SK-N-SH treated with all-trans-retinoic acid at 6 μM for 48 hours (cell line): ENCODE measurements at regions not wholly inside any gene's neighbourhood (a gene's known extent, or its start where the extent isn't known, plus 50 kb on each side); places are given as distances from the start of the nearest gene placed in this dataset.

ENCODE experiments used
- ATAC-seq: fragments of 200-7000 bp; cut with Tn5 transposase; 3 replicates; pipeline ENCODE4 v1.9.1; 2020; ENCODE audit warnings: mild to moderate bottlenecking, moderate library complexity
- ARNTL ChIP-seq: fragments of 450-650 bp; formaldehyde crosslinking; IDR thresholded peaks from 2 replicates; pipeline ENCODE4 v1.5.0; 2020; ENCODE audit warnings: low read depth, mild to moderate bottlenecking, moderate library complexity, borderline replicate concordance
- BACH2 ChIP-seq: fragments of 250-450 bp; sonication (Bioruptor Pico); IDR thresholded peaks from 2 replicates; pipeline ENCODE4 v1.9.0; 2021; ENCODE audit warnings: mild to moderate bottlenecking, borderline replicate concordance
- ESRRG ChIP-seq: fragments of 250-450 bp; sonication (Bioruptor Pico); IDR thresholded peaks from 2 replicates; pipeline ENCODE4 v1.6.1; 2021; ENCODE audit warnings: mild to moderate bottlenecking
- GLIS3 ChIP-seq: fragments of 250-450 bp; sonication (Bioruptor Pico); IDR thresholded peaks from 2 replicates; pipeline ENCODE4 v1.5.0; 2020; ENCODE audit warnings: mild to moderate bottlenecking, moderate library complexity
- ISL1 ChIP-seq: fragments of 250-450 bp; sonication (Bioruptor Pico); IDR thresholded peaks from 2 replicates; pipeline ENCODE4 v2.1.2; 2022; ENCODE audit warnings: mild to moderate bottlenecking, moderate library complexity
- OSR1 ChIP-seq: fragments of 250-450 bp; sonication (Bioruptor Pico); IDR thresholded peaks from 2 replicates; pipeline ENCODE4 v1.8.0; 2022; ENCODE audit warnings: moderate library complexity, mild to moderate bottlenecking, inconsistent platforms
- POU6F1 ChIP-seq: fragments of 250-450 bp; sonication (Bioruptor Pico); IDR thresholded peaks from 2 replicates; pipeline ENCODE4 v1.8.0; 2021; ENCODE audit warnings: low read depth, mild to moderate bottlenecking, moderate library complexity, borderline replicate concordance
- PPARA ChIP-seq: fragments of 250-450 bp; sonication (Bioruptor Pico); IDR thresholded peaks from 2 replicates; pipeline ENCODE4 v1.5.0; 2020; ENCODE audit warnings: mild to moderate bottlenecking, borderline replicate concordance
- RARB ChIP-seq: fragments of 250-450 bp; sonication (Bioruptor Pico); IDR thresholded peaks from 2 replicates; pipeline ENCODE4 v1.8.0; 2021; ENCODE audit warnings: mild to moderate bottlenecking, moderate library complexity
- SNAI2 ChIP-seq: fragments of 250-450 bp; sonication (Bioruptor Pico); IDR thresholded peaks from 2 replicates; pipeline ENCODE4 v1.5.0; 2020; ENCODE audit warnings: mild to moderate bottlenecking, moderate library complexity
- TCF4 ChIP-seq: fragments of 250-450 bp; sonication (Bioruptor Pico); IDR thresholded peaks from 2 replicates; pipeline ENCODE4 v1.8.0; 2021; ENCODE audit warnings: mild to moderate bottlenecking, moderate library complexity, borderline replicate concordance
- TOX ChIP-seq: fragments of 250-450 bp; sonication (Bioruptor Pico); IDR thresholded peaks from 2 replicates; pipeline ENCODE4 v1.8.0; 2021; ENCODE audit warnings: mild to moderate bottlenecking, moderate library complexity, borderline replicate concordance
- ZC3H10 ChIP-seq: fragments of 250-450 bp; sonication (Bioruptor Pico); IDR thresholded peaks from 2 replicates; pipeline ENCODE4 v1.5.1; 2021; ENCODE audit warnings: mild to moderate bottlenecking, moderate library complexity
- ZFP3 ChIP-seq: fragments of 250-450 bp; sonication (Bioruptor Pico); IDR thresholded peaks from 2 replicates; pipeline ENCODE4 v1.5.0; 2020; ENCODE audit warnings: mild to moderate bottlenecking, moderate library complexity
- ZFP30 ChIP-seq: fragments of 450-650 bp; formaldehyde crosslinking; IDR thresholded peaks from 2 replicates; pipeline ENCODE4 v1.5.0; 2022; ENCODE audit warnings: mild to moderate bottlenecking, moderate library complexity
- ZNF565 ChIP-seq: fragments of 450-650 bp; formaldehyde crosslinking; conservative IDR thresholded peaks from 2 replicates; pipeline ENCODE4 v1.5.0; 2020; ENCODE audit warnings: low read depth, mild to moderate bottlenecking, moderate library complexity
- ZNF70 ChIP-seq: fragments of 450-650 bp; formaldehyde crosslinking; IDR thresholded peaks from 2 replicates; pipeline ENCODE4 v1.5.0; 2020; ENCODE audit warnings: mild to moderate bottlenecking, moderate library complexity
- ZNF8 ChIP-seq: fragments of 450-650 bp; formaldehyde crosslinking; IDR thresholded peaks from 2 replicates; pipeline ENCODE4 v1.5.0; 2020; ENCODE audit warnings: mild to moderate bottlenecking, moderate library complexity
- TF ChIP-seq, protein P1 (sequence below): fragments of 250-450 bp; sonication (Bioruptor Pico); IDR thresholded peaks from 2 replicates; pipeline ENCODE4 v1.5.1; 2021; ENCODE audit warnings: mild to moderate bottlenecking, moderate library complexity
- TF ChIP-seq, protein P2 (sequence below): fragments of 250-450 bp; sonication (Bioruptor Pico); IDR thresholded peaks from 2 replicates; pipeline ENCODE4 v1.5.1; 2020; ENCODE audit warnings: low read depth, mild to moderate bottlenecking, moderate library complexity
- TF ChIP-seq, protein P3 (sequence below): fragments of 250-450 bp; sonication (Bioruptor Pico); IDR thresholded peaks from 2 replicates; pipeline ENCODE4 v1.8.0; 2020; ENCODE audit warnings: mild to moderate bottlenecking, moderate library complexity, borderline replicate concordance

- no peak; the same call in 2 of the 3 replicates for ATAC-seq
- TF ChIP-seq RARB (CRISPR knock-in tag) = no peak
- no peak for TF ChIP-seq TOX (CRISPR knock-in tag)
- no peak for TF ChIP-seq GLIS3 (CRISPR knock-in tag)
- no peak for TF ChIP-seq OSR1
- no peak for TF ChIP-seq ISL1
These were observed 255.6 kb downstream of the OTUD1 start for GRCh38 chr10:23694446-23694920.

- TF ChIP-seq SNAI2 (CRISPR knock-in tag) = no peak
- TF ChIP-seq GLIS3 (CRISPR knock-in tag) = no peak
- TF ChIP-seq, protein P1, sequence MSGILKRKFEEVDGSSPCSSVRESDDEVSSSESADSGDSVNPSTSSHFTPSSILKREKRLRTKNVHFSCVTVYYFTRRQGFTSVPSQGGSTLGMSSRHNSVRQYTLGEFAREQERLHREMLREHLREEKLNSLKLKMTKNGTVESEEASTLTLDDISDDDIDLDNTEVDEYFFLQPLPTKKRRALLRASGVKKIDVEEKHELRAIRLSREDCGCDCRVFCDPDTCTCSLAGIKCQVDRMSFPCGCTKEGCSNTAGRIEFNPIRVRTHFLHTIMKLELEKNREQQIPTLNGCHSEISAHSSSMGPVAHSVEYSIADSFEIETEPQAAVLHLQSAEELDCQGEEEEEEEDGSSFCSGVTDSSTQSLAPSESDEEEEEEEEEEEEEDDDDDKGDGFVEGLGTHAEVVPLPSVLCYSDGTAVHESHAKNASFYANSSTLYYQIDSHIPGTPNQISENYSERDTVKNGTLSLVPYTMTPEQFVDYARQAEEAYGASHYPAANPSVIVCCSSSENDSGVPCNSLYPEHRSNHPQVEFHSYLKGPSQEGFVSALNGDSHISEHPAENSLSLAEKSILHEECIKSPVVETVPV = no peak
- TF ChIP-seq RARB (CRISPR knock-in tag) = no peak
- TF ChIP-seq ZNF8 (CRISPR knock-in tag) = no peak
- no peak for TF ChIP-seq ZC3H10 (CRISPR knock-in tag)
- TF ChIP-seq ZNF70 = no peak
- no peak for TF ChIP-seq ZFP3 (CRISPR knock-in tag)
- no peak for TF ChIP-seq POU6F1
- TF ChIP-seq ESRRG (CRISPR knock-in tag) = no peak
- no peak for TF ChIP-seq ARNTL
- no peak for TF ChIP-seq ZFP30 (CRISPR knock-in tag)
- no peak; the same call in 2 of the 3 replicates for ATAC-seq
These were observed 256.3 kb downstream of the OTUD1 start for GRCh38 chr10:23694921-23695824.

GRCh38 chr10:23695825-23696420 lies 257.0 kb downstream of the OTUD1 start:
- no peak for ATAC-seq
- TF ChIP-seq OSR1 = no peak
- no peak for TF ChIP-seq PPARA (CRISPR knock-in tag)
- no peak for TF ChIP-seq TCF4 (CRISPR knock-in tag)
- TF ChIP-seq, protein P2, sequence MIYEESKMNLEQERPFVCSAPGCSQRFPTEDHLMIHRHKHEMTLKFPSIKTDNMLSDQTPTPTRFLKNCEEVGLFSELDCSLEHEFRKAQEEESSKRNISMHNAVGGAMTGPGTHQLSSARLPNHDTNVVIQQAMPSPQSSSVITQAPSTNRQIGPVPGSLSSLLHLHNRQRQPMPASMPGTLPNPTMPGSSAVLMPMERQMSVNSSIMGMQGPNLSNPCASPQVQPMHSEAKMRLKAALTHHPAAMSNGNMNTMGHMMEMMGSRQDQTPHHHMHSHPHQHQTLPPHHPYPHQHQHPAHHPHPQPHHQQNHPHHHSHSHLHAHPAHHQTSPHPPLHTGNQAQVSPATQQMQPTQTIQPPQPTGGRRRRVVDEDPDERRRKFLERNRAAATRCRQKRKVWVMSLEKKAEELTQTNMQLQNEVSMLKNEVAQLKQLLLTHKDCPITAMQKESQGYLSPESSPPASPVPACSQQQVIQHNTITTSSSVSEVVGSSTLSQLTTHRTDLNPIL (CRISPR knock-in tag) = no peak
- no peak for TF ChIP-seq ZC3H10 (CRISPR knock-in tag)
- TF ChIP-seq ARNTL = no peak
- no peak for TF ChIP-seq RARB (CRISPR knock-in tag)
- no peak for TF ChIP-seq ZNF70
- TF ChIP-seq, protein P3, sequence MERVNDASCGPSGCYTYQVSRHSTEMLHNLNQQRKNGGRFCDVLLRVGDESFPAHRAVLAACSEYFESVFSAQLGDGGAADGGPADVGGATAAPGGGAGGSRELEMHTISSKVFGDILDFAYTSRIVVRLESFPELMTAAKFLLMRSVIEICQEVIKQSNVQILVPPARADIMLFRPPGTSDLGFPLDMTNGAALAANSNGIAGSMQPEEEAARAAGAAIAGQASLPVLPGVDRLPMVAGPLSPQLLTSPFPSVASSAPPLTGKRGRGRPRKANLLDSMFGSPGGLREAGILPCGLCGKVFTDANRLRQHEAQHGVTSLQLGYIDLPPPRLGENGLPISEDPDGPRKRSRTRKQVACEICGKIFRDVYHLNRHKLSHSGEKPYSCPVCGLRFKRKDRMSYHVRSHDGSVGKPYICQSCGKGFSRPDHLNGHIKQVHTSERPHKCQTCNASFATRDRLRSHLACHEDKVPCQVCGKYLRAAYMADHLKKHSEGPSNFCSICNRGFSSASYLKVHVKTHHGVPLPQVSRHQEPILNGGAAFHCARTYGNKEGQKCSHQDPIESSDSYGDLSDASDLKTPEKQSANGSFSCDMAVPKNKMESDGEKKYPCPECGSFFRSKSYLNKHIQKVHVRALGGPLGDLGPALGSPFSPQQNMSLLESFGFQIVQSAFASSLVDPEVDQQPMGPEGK (CRISPR knock-in tag) = no peak

DNA sequence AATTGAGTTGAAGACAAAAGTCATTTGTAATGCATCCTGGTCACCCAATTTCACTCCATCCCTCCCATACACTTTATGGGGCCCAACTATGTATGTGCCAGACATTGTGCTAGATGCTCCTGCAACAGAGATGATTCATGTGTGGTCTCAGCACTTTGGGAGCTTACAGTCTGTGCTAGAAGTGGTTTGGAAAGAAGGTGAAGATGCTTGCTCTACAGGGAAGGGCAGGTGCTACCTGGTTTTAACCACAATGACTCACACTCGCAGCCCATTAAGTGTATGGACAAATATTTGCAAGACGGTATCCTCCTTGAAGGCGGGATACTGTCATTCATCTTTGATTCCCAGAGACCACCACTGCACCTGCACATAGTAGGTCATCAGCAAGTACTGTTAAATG lies 257.6 kb downstream of the OTUD1 start:
- ATAC-seq = no peak
- TF ChIP-seq ZFP3 (CRISPR knock-in tag) = no peak
- TF ChIP-seq OSR1 = no peak
- TF ChIP-seq POU6F1 = no peak
- TF ChIP-seq, protein P2 (CRISPR knock-in tag) = no peak
- TF ChIP-seq ARNTL = no peak
- TF ChIP-seq ZNF565 (CRISPR knock-in tag) = no peak
- no peak for TF ChIP-seq BACH2
- no peak for TF ChIP-seq PPARA (CRISPR knock-in tag)
- TF ChIP-seq, protein P1 = no peak
- TF ChIP-seq, all 23 proteins: peak for 0
